ENCODE measurements at regions not wholly inside any gene's neighbourhood (a gene's known extent, or its start where the extent isn't known, plus 50 kb on each side); places are given as distances from the start of the nearest gene placed in this dataset.

- Mint-ChIP-seq H3K27ac (peak overlapping the region; percentile 76), H3K36me3 (ENCODE audit: insufficient read depth) (no peaks in the 10 kb centered on the region), H3K4me3 (ENCODE audit: low read depth) (no peak overlapping the region), H3K4me1 (ENCODE audit: low read depth) (peaks cover 34% of the 10 kb centered on the region), H3K9me3 (ENCODE audit: low read depth) (no peaks in the 10 kb centered on the region), H3K27me3 (peaks cover 6% of the 10 kb centered on the region)
- DNase-seq (ENCODE audit: low spot score, unreplicated experiment) = no peak
- TF ChIP-seq, protein P1, sequence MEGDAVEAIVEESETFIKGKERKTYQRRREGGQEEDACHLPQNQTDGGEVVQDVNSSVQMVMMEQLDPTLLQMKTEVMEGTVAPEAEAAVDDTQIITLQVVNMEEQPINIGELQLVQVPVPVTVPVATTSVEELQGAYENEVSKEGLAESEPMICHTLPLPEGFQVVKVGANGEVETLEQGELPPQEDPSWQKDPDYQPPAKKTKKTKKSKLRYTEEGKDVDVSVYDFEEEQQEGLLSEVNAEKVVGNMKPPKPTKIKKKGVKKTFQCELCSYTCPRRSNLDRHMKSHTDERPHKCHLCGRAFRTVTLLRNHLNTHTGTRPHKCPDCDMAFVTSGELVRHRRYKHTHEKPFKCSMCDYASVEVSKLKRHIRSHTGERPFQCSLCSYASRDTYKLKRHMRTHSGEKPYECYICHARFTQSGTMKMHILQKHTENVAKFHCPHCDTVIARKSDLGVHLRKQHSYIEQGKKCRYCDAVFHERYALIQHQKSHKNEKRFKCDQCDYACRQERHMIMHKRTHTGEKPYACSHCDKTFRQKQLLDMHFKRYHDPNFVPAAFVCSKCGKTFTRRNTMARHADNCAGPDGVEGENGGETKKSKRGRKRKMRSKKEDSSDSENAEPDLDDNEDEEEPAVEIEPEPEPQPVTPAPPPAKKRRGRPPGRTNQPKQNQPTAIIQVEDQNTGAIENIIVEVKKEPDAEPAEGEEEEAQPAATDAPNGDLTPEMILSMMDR (IDR thresholded peaks at IDR 0.05; ENCODE audit: unreplicated experiment) = no peak
Measured at GRCh38 chr10:71127773-71128172, 84.6 kb upstream of the UNC5B start.

DNA sequence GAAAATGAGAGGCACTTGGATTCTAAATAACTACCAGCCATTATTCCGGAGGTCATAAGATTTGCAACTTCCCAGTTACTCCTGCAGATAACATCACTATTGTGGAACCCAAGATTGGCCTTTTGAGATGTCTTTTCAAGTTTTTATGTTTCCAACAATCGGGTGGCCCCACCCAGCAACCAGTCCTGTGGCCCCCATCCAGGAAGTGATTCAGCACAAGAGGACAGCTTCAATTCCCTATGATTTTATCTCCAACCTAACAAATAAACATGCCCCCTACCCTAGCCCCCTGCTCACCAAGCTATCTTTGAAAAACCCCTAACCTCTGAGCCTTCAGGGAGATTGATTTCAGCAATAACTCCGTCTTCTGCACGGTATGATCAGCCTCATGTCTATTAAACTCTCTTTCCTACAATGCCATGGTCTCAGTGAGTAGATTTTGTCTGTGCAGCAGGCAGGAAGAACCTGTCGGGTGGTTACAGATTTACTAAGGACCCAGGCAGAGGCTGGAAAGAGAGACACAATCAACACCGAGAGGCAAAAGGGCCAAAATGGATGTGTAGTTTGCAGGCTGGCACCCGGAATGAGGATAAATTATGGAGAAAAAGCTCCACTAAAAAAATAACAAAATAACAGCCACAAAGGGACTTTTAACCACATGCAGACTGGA lies 83.9 kb upstream of the UNC5B start:
- Mint-ChIP-seq H3K9me3 (ENCODE audit: low read depth) (no peaks in the 10 kb centered on the region), H3K36me3 (ENCODE audit: insufficient read depth) (no peaks in the 10 kb centered on the region), H3K4me1 (ENCODE audit: low read depth) (peaks cover 34% of the 10 kb centered on the region), H3K4me3 (ENCODE audit: low read depth) (peak overlapping the region; percentile 1), H3K27ac (peak overlapping the region; percentile 65), H3K27me3 (peaks cover 8% of the 10 kb centered on the region)
- TF ChIP-seq, protein P1 (IDR thresholded peaks at IDR 0.05; ENCODE audit: unreplicated experiment) = no peak
- DNase-seq (ENCODE audit: low spot score, unreplicated experiment) = no peak

GRCh38 chr10:71131096-71131495 lies 81.3 kb upstream of the UNC5B start:
- Mint-ChIP-seq H3K4me3 (ENCODE audit: low read depth) (no peak overlapping the region), H3K9me3 (ENCODE audit: low read depth) (no peaks in the 10 kb centered on the region), H3K36me3 (ENCODE audit: insufficient read depth) (no peaks in the 10 kb centered on the region), H3K4me1 (ENCODE audit: low read depth) (peaks cover 36% of the 10 kb centered on the region), H3K27me3 (peaks cover 6% of the 10 kb centered on the region), H3K27ac (no peak overlapping the region)
- no peak for DNase-seq (ENCODE audit: low spot score, unreplicated experiment)
- TF ChIP-seq, protein P1 (IDR thresholded peaks at IDR 0.05; ENCODE audit: unreplicated experiment) = no peak

GRCh38 chr10:71131508-71132088 lies 80.8 kb upstream of the UNC5B start:
- TF ChIP-seq, protein P1 (IDR thresholded peaks at IDR 0.05; ENCODE audit: unreplicated experiment) = no peak
- Mint-ChIP-seq H3K9me3 (ENCODE audit: low read depth) (no peaks in the 10 kb centered on the region), H3K4me3 (ENCODE audit: low read depth) (no peak overlapping the region), H3K36me3 (ENCODE audit: insufficient read depth) (no peaks in the 10 kb centered on the region), H3K27ac (no peak overlapping the region), H3K27me3 (peaks cover 6% of the 10 kb centered on the region), H3K4me1 (ENCODE audit: low read depth) (peaks cover 38% of the 10 kb centered on the region)
- DNase-seq (ENCODE audit: low spot score, unreplicated experiment) = no peak

DNA sequence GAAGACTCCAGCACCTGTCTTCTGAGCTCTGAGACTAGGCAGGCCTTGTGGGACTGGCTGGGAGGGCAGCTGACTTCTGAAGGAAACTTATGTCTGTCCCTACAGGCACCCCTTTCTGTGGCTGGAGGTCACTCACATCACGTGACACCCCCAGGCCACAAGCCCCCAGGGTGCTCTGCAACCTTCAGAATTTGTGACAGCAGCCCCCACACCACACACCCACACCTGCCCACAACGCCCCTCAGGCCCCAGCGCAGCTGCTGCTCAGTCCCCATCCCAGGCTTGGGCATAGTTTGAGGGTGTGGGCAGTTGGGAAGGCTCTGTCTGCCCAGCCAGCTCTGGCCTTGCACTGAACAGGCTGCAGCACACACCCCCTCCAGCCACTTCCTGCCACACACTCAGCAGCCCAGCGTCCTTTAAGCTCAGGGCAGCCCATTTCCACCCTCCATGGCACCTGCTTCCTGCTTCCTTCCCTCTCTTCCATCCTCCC lies 80.0 kb upstream of the UNC5B start:
- peak overlapping the region; percentile 35 for H3K27ac Mint-ChIP-seq
- H3K36me3 Mint-ChIP-seq (ENCODE audit: insufficient read depth) = no peaks in the 10 kb centered on the region
- TF ChIP-seq, protein P1 (IDR thresholded peaks at IDR 0.05; ENCODE audit: unreplicated experiment) = no peak
- no peak overlapping the region for H3K4me3 Mint-ChIP-seq (ENCODE audit: low read depth)
- DNase-seq (ENCODE audit: low spot score, unreplicated experiment) = no peak
- peaks cover 34% of the 10 kb centered on the region for H3K4me1 Mint-ChIP-seq (ENCODE audit: low read depth)
- peaks cover 6% of the 10 kb centered on the region for H3K27me3 Mint-ChIP-seq
- H3K9me3 Mint-ChIP-seq (ENCODE audit: low read depth) = no peaks in the 10 kb centered on the region
